SK-N-SH (cell line): ENCODE measurements at regions not wholly inside any gene's neighbourhood (a gene's known extent, or its start where the extent isn't known, plus 50 kb on each side); places are given as distances from the start of the nearest gene placed in this dataset.

Experiments
- CTCF ChIA-PET: fragments of 300-600, 350-600 bp; formaldehyde crosslinking; extraction: SDS; loops from one replicate; lab custom pipeline; 2021; lab: Yijun Ruan, JAX
- POLR2A ChIA-PET: fragments of 350-600 bp; sonication (Branson Sonifier 250); formaldehyde crosslinking; extraction: SDS; loops from one replicate; lab custom pipeline; 2020; ENCODE audit warnings: antibody characterized with exemption, inconsistent platforms; lab: Yijun Ruan, JAX
- DNase-seq: peaks from one replicate; pipeline ENCODE4 v3.0.0; 2012
- H2AFZ ChIP-seq: fragments of 200-600 bp; sonication (generic); 2 replicates; pipeline ENCODE4 v1.8.1; 2016; ENCODE audit warnings: antibody characterized with exemption, mild to moderate bottlenecking, low read depth
- H3F3A ChIP-seq: fragments of 200-600 bp; sonication (generic); replicated peaks from 2 replicates; pipeline ENCODE3; 2016; ENCODE audit warnings: antibody characterized with exemption, mild to moderate bottlenecking; ENCODE audit not compliant: insufficient read depth
- H3K27ac ChIP-seq, 2 experiments: fragments of 200-500 bp in 1 of 2; fragments of 200-600 bp in 1 of 2; sonication (Bioruptor generic) in 1 of 2; sonication (generic), shearing (Covaris generic) in 1 of 2; 2 replicates each; pipeline versions ENCODE4 v1.5.1 to v1.6.1; 2014 to 2016; ENCODE audit warnings: low read depth in 2 of 2, inconsistent platforms in 1 of 2, low read length in 1 of 2, mild to moderate bottlenecking in 1 of 2, mixed read lengths in 1 of 2
- H3K27me3 ChIP-seq: fragments of 200-600 bp; sonication (generic), shearing (Covaris generic); 2 replicates; pipeline ENCODE4 v1.6.1; 2016; ENCODE audit warnings: mixed run types; ENCODE audit not compliant: insufficient read depth
- H3K36me3 ChIP-seq, 2 experiments: fragments of 200-500 bp in 1 of 2; fragments of 200-600 bp in 1 of 2; sonication (Bioruptor generic) in 1 of 2; sonication (generic) in 1 of 2; replicated peaks in 1 of 2; 2 replicates each; pipeline versions ENCODE3 to v1.5.1; 2014 to 2016; ENCODE audit warnings: low read length in 1 of 2, mild to moderate bottlenecking in 1 of 2; ENCODE audit not compliant: insufficient read depth in 2 of 2, control insufficient read depth in 1 of 2
- H3K4me1 ChIP-seq, 2 experiments: fragments of 200-500 bp in 1 of 2; fragments of 200-600 bp in 1 of 2; sonication (Bioruptor generic) in 1 of 2; sonication (generic), shearing (Covaris generic) in 1 of 2; 2 replicates each; pipeline versions ENCODE4 v1.5.1 to v1.6.1; 2014 to 2016; ENCODE audit warnings: low read depth in 1 of 2, low read length in 1 of 2, mixed run types in 1 of 2; ENCODE audit not compliant: insufficient read depth in 2 of 2, control insufficient read depth in 1 of 2
- H3K4me2 ChIP-seq: fragments of 200-600 bp; sonication (generic), shearing (Covaris generic); 2 replicates; pipeline ENCODE4 v1.6.1; 2017; ENCODE audit warnings: mixed run types
- H3K4me3 ChIP-seq, 2 experiments: fragments of 200-500 bp in 1 of 2; fragments of 200-600 bp in 1 of 2; sonication (Bioruptor generic) in 1 of 2; sonication (generic), shearing (Covaris generic) in 1 of 2; 2 replicates each; pipeline versions ENCODE4 v1.5.1 to v1.8.1; 2014 to 2016; ENCODE audit warnings: low read depth in 2 of 2, inconsistent platforms in 1 of 2, low read length in 1 of 2, mild to moderate bottlenecking in 1 of 2, mixed read lengths in 1 of 2, moderate library complexity in 1 of 2
- H3K79me2 ChIP-seq: fragments of 200-600 bp; sonication (generic); 2 replicates; pipeline ENCODE4 v1.8.1; 2017; ENCODE audit warnings: mild to moderate bottlenecking; ENCODE audit not compliant: insufficient read depth
- H3K9ac ChIP-seq: fragments of 200-600 bp; sonication (generic); 2 replicates; pipeline ENCODE4 v1.6.1; 2017; ENCODE audit warnings: mixed run types
- H3K9me2 ChIP-seq: fragments of 200-600 bp; sonication (generic); 2 replicates; pipeline ENCODE4 v1.6.1; 2017; ENCODE audit warnings: mixed run types
- H3K9me3 ChIP-seq: fragments of 200-600 bp; sonication (generic); 2 replicates; pipeline ENCODE4 v1.6.1; 2017; ENCODE audit warnings: mixed run types, mild to moderate bottlenecking, moderate library complexity
- H4K20me1 ChIP-seq: fragments of 200-600 bp; sonication (generic); 2 replicates; pipeline ENCODE4 v1.6.1; 2017; ENCODE audit warnings: mild to moderate bottlenecking, mixed run types; ENCODE audit not compliant: insufficient read depth
- CHD2 ChIP-seq: fragments of 150-350 bp; IDR thresholded peaks from 2 replicates; pipeline ENCODE4 v1.6.1; 2018; ENCODE audit warnings: low read length; ENCODE audit not compliant: partially characterized antibody
- EP300 ChIP-seq, 2 experiments: IDR thresholded peaks; 2 replicates each; pipeline versions ENCODE4 v1.4.0 to v1.6.1; 2012; ENCODE audit warnings: borderline replicate concordance in 1 of 2, low read depth in 1 of 2, low read length in 1 of 2
- EZH2phosphoT487 ChIP-seq: fragments of 200-600 bp; sonication (generic); IDR thresholded peaks from 2 replicates; pipeline ENCODE4 v1.6.1; 2017; ENCODE audit warnings: low read depth, mixed run types, mild to moderate bottlenecking, antibody characterized with exemption, moderate library complexity, borderline replicate concordance
- FOXJ3 ChIP-seq: sonication (generic); formaldehyde crosslinking; IDR thresholded peaks from 2 replicates; pipeline ENCODE4 v1.5.1; 2020; ENCODE audit warnings: mild to moderate bottlenecking, missing genetic modification reagents
- GABPA ChIP-seq: IDR thresholded peaks from 2 replicates; pipeline ENCODE4 v1.4.0; 2012; ENCODE audit warnings: low read depth, mild to moderate bottlenecking
- GATA2 ChIP-seq: sonication (generic); formaldehyde crosslinking; IDR thresholded peaks from 2 replicates; pipeline ENCODE4 v1.5.0; 2020; ENCODE audit warnings: mild to moderate bottlenecking, missing genetic modification reagents
- IRF3 ChIP-seq: fragments of 150-350 bp; IDR thresholded peaks from 2 replicates; pipeline ENCODE4 v1.6.1; 2016; ENCODE audit warnings: mild to moderate bottlenecking, low read depth, low read length
- JUND ChIP-seq: IDR thresholded peaks from 2 replicates; pipeline ENCODE4 v1.4.0; 2012
- MXI1 ChIP-seq: IDR thresholded peaks from 2 replicates; pipeline ENCODE4 v1.6.1; 2012; ENCODE audit warnings: mild to moderate bottlenecking, low read depth, low read length, improper control_type of control experiment
- NFIC ChIP-seq: IDR thresholded peaks from 2 replicates; pipeline ENCODE4 v1.4.0; 2012; ENCODE audit warnings: borderline replicate concordance
- NRF1 ChIP-seq: IDR thresholded peaks from 2 replicates; pipeline ENCODE4 v1.6.1; 2012; ENCODE audit warnings: low read depth, mild to moderate bottlenecking, low read length
- POLR2AphosphoS5 ChIP-seq: IDR thresholded peaks from 2 replicates; pipeline ENCODE4 v1.6.1; 2012; ENCODE audit warnings: low read depth, low read length
- RAD21 ChIP-seq: IDR thresholded peaks from 2 replicates; pipeline ENCODE4 v1.6.1; 2012; ENCODE audit warnings: mild to moderate bottlenecking, low read length
- RXRA ChIP-seq: IDR thresholded peaks from 2 replicates; pipeline ENCODE4 v1.4.0; 2012; ENCODE audit warnings: low read depth, mild to moderate bottlenecking, borderline replicate concordance
- TAF1 ChIP-seq: IDR thresholded peaks from 2 replicates; pipeline ENCODE4 v1.6.1; 2012; ENCODE audit warnings: low read depth, mild to moderate bottlenecking, low read length, moderate library complexity, borderline replicate concordance
- TCF12 ChIP-seq: IDR thresholded peaks from 2 replicates; pipeline ENCODE4 v1.4.0; 2012
- TEAD4 ChIP-seq: IDR thresholded peaks from 2 replicates; pipeline ENCODE4 v1.4.0; 2012; ENCODE audit warnings: mild to moderate bottlenecking, borderline replicate concordance; ENCODE audit not compliant: insufficient read depth
- USF1 ChIP-seq: IDR thresholded peaks from 2 replicates; pipeline ENCODE4 v1.4.0; 2012; ENCODE audit warnings: low read depth, borderline replicate concordance
- YY1 ChIP-seq: IDR thresholded peaks from 2 replicates; pipeline ENCODE4 v1.4.0; 2012; ENCODE audit warnings: low read depth, mild to moderate bottlenecking
- WGBS: methylation state at CpG from one replicate; pipeline ENCODE4 v1.1.6; 2017; ENCODE audit warnings: low lambda C conversion rate; 5-methylcytosine and 5-hydroxymethylcytosine counted together
- TF ChIP-seq, protein P1 (sequence below): IDR thresholded peaks from 2 replicates; pipeline ENCODE4; 2012
- TF ChIP-seq, protein P2 (sequence below): fragments of 150-350 bp; IDR thresholded peaks from 2 replicates; pipeline ENCODE4 v1.6.1; 2017; ENCODE audit warnings: antibody characterized with exemption, low read length, low read depth, borderline replicate concordance

- no peak overlapping the region for H3K9ac ChIP-seq
- no peaks in the 10 kb centered on the region for H4K20me1 ChIP-seq
- ChIA-PET POLR2A (no interaction called here), CTCF (interaction anchor here (0.7 kb wide), 1 partner anchor 13 kb away, joined by 3 read pairs; no protein-coding TSS in a partner anchor)
- TF ChIP-seq, protein P1, sequence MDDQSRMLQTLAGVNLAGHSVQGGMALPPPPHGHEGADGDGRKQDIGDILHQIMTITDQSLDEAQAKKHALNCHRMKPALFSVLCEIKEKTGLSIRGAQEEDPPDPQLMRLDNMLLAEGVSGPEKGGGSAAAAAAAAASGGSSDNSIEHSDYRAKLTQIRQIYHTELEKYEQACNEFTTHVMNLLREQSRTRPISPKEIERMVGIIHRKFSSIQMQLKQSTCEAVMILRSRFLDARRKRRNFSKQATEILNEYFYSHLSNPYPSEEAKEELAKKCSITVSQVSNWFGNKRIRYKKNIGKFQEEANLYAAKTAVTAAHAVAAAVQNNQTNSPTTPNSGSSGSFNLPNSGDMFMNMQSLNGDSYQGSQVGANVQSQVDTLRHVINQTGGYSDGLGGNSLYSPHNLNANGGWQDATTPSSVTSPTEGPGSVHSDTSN, result no peak
- TF ChIP-seq, protein P2, sequence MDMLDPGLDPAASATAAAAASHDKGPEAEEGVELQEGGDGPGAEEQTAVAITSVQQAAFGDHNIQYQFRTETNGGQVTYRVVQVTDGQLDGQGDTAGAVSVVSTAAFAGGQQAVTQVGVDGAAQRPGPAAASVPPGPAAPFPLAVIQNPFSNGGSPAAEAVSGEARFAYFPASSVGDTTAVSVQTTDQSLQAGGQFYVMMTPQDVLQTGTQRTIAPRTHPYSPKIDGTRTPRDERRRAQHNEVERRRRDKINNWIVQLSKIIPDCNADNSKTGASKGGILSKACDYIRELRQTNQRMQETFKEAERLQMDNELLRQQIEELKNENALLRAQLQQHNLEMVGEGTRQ, result no peak
- TF ChIP-seq NFIC, result no peak
- no peak for TF ChIP-seq TAF1
- no peak for TF ChIP-seq YY1
- TF ChIP-seq MXI1, result no peak
- TF ChIP-seq GATA2 (CRISPR knock-in tag), result no peak
- TF ChIP-seq POLR2AphosphoS5, result no peak
- no peaks in the 10 kb centered on the region for H3K36me3 ChIP-seq
- no peaks in the 10 kb centered on the region for H3K9me2 ChIP-seq
- no peak for DNase-seq
- H3K27me3 ChIP-seq, result no peaks in the 10 kb centered on the region
- H3F3A ChIP-seq, result no peaks in the 10 kb centered on the region
- H3K9me3 ChIP-seq, result no peaks in the 10 kb centered on the region
- no peak overlapping the region for H3K4me3 ChIP-seq
- WGBS, result 89% methylated on average over 2 of the region's 2 CpGs
- H3K4me2 ChIP-seq, result no peak overlapping the region
- no peaks in the 10 kb centered on the region for H3K79me2 ChIP-seq
- peaks cover 0 to 13% of the 10 kb centered on the region in 2 experiments; a peak in 1 of 4 replicates for H3K4me1 ChIP-seq
- H3K27ac ChIP-seq, result no peak overlapping the region
- H2AFZ ChIP-seq, result no peak overlapping the region
Observed at GRCh38 chr13:44768239-44768638, 192.1 kb upstream of the TSC22D1 start.

- H3K9ac ChIP-seq, result no peak overlapping the region
- DNase-seq, result peak; percentile 45
- TF ChIP-seq FOXJ3 (no peak), MXI1 (no peak), NFIC (no peak), GABPA (no peak), IRF3 (no peak), POLR2AphosphoS5 (no peak), EP300 (IDR thresholded peaks at IDR 0.05; ENCODE audit: borderline replicate concordance in 1 of 2, low read depth in 1 of 2, low read length in 1 of 2) (peak in 1 of 2 experiments; percentile 41; a peak in 1 of 4 replicates), CHD2 (peak; percentile 20), RXRA (no peak), TEAD4 (no peak), JUND (no peak), YY1 (no peak), USF1 (no peak), GATA2 (CRISPR knock-in tag) (peak; percentile 69), EZH2phosphoT487 (no peak), NRF1 (no peak), RAD21 (no peak), TCF12 (no peak)
- TF ChIP-seq, protein P1, result no peak
- TF ChIP-seq, protein P2, result no peak
Observed at GRCh38 chr13:44765001-44765471, 188.9 kb upstream of the TSC22D1 start.

More at GRCh38 chr13:44765001-44765471, 188.9 kb upstream of the TSC22D1 start:
- H3K4me1 ChIP-seq, result peaks cover 2 to 16% of the 10 kb centered on the region in 2 experiments; a peak in 2 of 4 replicates
- no peaks in the 10 kb centered on the region for H3K9me3 ChIP-seq
- no peaks in the 10 kb centered on the region for H3K27me3 ChIP-seq
- no peak overlapping the region for H3K27ac ChIP-seq
- no peak overlapping the region for H2AFZ ChIP-seq
- no peaks in the 10 kb centered on the region for H3F3A ChIP-seq
- 68% methylated on average over 4 of the region's 4 CpGs for WGBS
- H3K4me2 ChIP-seq, result no peak overlapping the region
- no peak overlapping the region for H3K4me3 ChIP-seq
- H3K9me2 ChIP-seq, result no peaks in the 10 kb centered on the region
- ChIA-PET CTCF (interaction anchor here (0.7 kb wide), 1 partner anchor 11 kb away, joined by 3 read pairs; no protein-coding TSS in a partner anchor), POLR2A (no interaction called here)
- H3K36me3 ChIP-seq, result no peaks in the 10 kb centered on the region
- no peaks in the 10 kb centered on the region for H3K79me2 ChIP-seq
- H4K20me1 ChIP-seq, result no peaks in the 10 kb centered on the region
